SK-N-SH treated with all-trans-retinoic acid at 6 μM for 48 hours (cell line): ENCODE measurements at regions not wholly inside any gene's neighbourhood (a gene's known extent, or its start where the extent isn't known, plus 50 kb on each side); places are given as distances from the start of the nearest gene placed in this dataset.

Experiments used
- ATAC-seq: fragments of 200-7000 bp; cut with Tn5 transposase; 3 replicates; pipeline ENCODE4 v1.9.1; 2020; ENCODE audit warnings: mild to moderate bottlenecking, moderate library complexity
- ARNTL ChIP-seq: fragments of 450-650 bp; formaldehyde crosslinking; IDR thresholded peaks from 2 replicates; pipeline ENCODE4 v1.5.0; 2020; ENCODE audit warnings: low read depth, mild to moderate bottlenecking, moderate library complexity, borderline replicate concordance
- CREB5 ChIP-seq: fragments of 250-450 bp; sonication (Bioruptor Pico); IDR thresholded peaks from 2 replicates; pipeline ENCODE4 v1.5.1; 2020; ENCODE audit warnings: low read depth, mild to moderate bottlenecking, moderate library complexity
- CSDC2 ChIP-seq: fragments of 250-450 bp; sonication (Bioruptor Pico); IDR thresholded peaks from 2 replicates; pipeline ENCODE4 v1.5.0; 2020; ENCODE audit warnings: mild to moderate bottlenecking, moderate library complexity
- CSRNP3 ChIP-seq: fragments of 250-450 bp; sonication (Bioruptor Pico); IDR thresholded peaks from 2 replicates; pipeline ENCODE4 v1.5.1; 2021; ENCODE audit warnings: mild to moderate bottlenecking, moderate library complexity
- ESRRG ChIP-seq: fragments of 250-450 bp; sonication (Bioruptor Pico); IDR thresholded peaks from 2 replicates; pipeline ENCODE4 v1.6.1; 2021; ENCODE audit warnings: mild to moderate bottlenecking
- GLIS3 ChIP-seq: fragments of 250-450 bp; sonication (Bioruptor Pico); IDR thresholded peaks from 2 replicates; pipeline ENCODE4 v1.5.0; 2020; ENCODE audit warnings: mild to moderate bottlenecking, moderate library complexity
- ISL1 ChIP-seq: fragments of 250-450 bp; sonication (Bioruptor Pico); IDR thresholded peaks from 2 replicates; pipeline ENCODE4 v2.1.2; 2022; ENCODE audit warnings: mild to moderate bottlenecking, moderate library complexity
- OSR1 ChIP-seq: fragments of 250-450 bp; sonication (Bioruptor Pico); IDR thresholded peaks from 2 replicates; pipeline ENCODE4 v1.8.0; 2022; ENCODE audit warnings: moderate library complexity, mild to moderate bottlenecking, inconsistent platforms
- PATZ1 ChIP-seq: fragments of 250-450 bp; sonication (Bioruptor Pico); IDR thresholded peaks from 2 replicates; pipeline ENCODE4 v1.8.0; 2020; ENCODE audit warnings: mild to moderate bottlenecking, moderate library complexity, borderline replicate concordance
- POU6F1 ChIP-seq: fragments of 250-450 bp; sonication (Bioruptor Pico); IDR thresholded peaks from 2 replicates; pipeline ENCODE4 v1.8.0; 2021; ENCODE audit warnings: low read depth, mild to moderate bottlenecking, moderate library complexity, borderline replicate concordance
- PPARA ChIP-seq: fragments of 250-450 bp; sonication (Bioruptor Pico); IDR thresholded peaks from 2 replicates; pipeline ENCODE4 v1.5.0; 2020; ENCODE audit warnings: mild to moderate bottlenecking, borderline replicate concordance
- RARB ChIP-seq: fragments of 250-450 bp; sonication (Bioruptor Pico); IDR thresholded peaks from 2 replicates; pipeline ENCODE4 v1.8.0; 2021; ENCODE audit warnings: mild to moderate bottlenecking, moderate library complexity
- SNAI2 ChIP-seq: fragments of 250-450 bp; sonication (Bioruptor Pico); IDR thresholded peaks from 2 replicates; pipeline ENCODE4 v1.5.0; 2020; ENCODE audit warnings: mild to moderate bottlenecking, moderate library complexity
- TCF4 ChIP-seq: fragments of 250-450 bp; sonication (Bioruptor Pico); IDR thresholded peaks from 2 replicates; pipeline ENCODE4 v1.8.0; 2021; ENCODE audit warnings: mild to moderate bottlenecking, moderate library complexity, borderline replicate concordance
- TOX ChIP-seq: fragments of 250-450 bp; sonication (Bioruptor Pico); IDR thresholded peaks from 2 replicates; pipeline ENCODE4 v1.8.0; 2021; ENCODE audit warnings: mild to moderate bottlenecking, moderate library complexity, borderline replicate concordance
- ZC3H10 ChIP-seq: fragments of 250-450 bp; sonication (Bioruptor Pico); IDR thresholded peaks from 2 replicates; pipeline ENCODE4 v1.5.1; 2021; ENCODE audit warnings: mild to moderate bottlenecking, moderate library complexity
- ZFP3 ChIP-seq: fragments of 250-450 bp; sonication (Bioruptor Pico); IDR thresholded peaks from 2 replicates; pipeline ENCODE4 v1.5.0; 2020; ENCODE audit warnings: mild to moderate bottlenecking, moderate library complexity
- ZFP30 ChIP-seq: fragments of 450-650 bp; formaldehyde crosslinking; IDR thresholded peaks from 2 replicates; pipeline ENCODE4 v1.5.0; 2022; ENCODE audit warnings: mild to moderate bottlenecking, moderate library complexity
- ZNF565 ChIP-seq: fragments of 450-650 bp; formaldehyde crosslinking; conservative IDR thresholded peaks from 2 replicates; pipeline ENCODE4 v1.5.0; 2020; ENCODE audit warnings: low read depth, mild to moderate bottlenecking, moderate library complexity
- ZNF70 ChIP-seq: fragments of 450-650 bp; formaldehyde crosslinking; IDR thresholded peaks from 2 replicates; pipeline ENCODE4 v1.5.0; 2020; ENCODE audit warnings: mild to moderate bottlenecking, moderate library complexity
- ZNF8 ChIP-seq: fragments of 450-650 bp; formaldehyde crosslinking; IDR thresholded peaks from 2 replicates; pipeline ENCODE4 v1.5.0; 2020; ENCODE audit warnings: mild to moderate bottlenecking, moderate library complexity

GRCh38 chr15:37789881-37790280, 144.6 kb upstream of the TMCO5A start:
- TF ChIP-seq CSRNP3 (CRISPR knock-in tag) (no peak), TOX (no peak), RARB (CRISPR knock-in tag) (no peak), ARNTL (CRISPR knock-in tag) (no peak), SNAI2 (no peak), CSDC2 (CRISPR knock-in tag) (no peak), ZC3H10 (CRISPR knock-in tag) (no peak), PPARA (CRISPR knock-in tag) (no peak), OSR1 (CRISPR knock-in tag) (no peak), CREB5 (CRISPR knock-in tag) (no peak), ZFP3 (no peak), GLIS3 (CRISPR knock-in tag) (no peak), ZNF70 (no peak), ZFP30 (CRISPR knock-in tag) (no peak), PATZ1 (CRISPR knock-in tag) (no peak), POU6F1 (CRISPR knock-in tag) (no peak), ZNF8 (no peak), ESRRG (CRISPR knock-in tag) (no peak), TCF4 (no peak)
- ATAC-seq = peak; percentile 82

GRCh38 chr15:37791693-37792092, 142.7 kb upstream of the TMCO5A start:
- no peak for ATAC-seq
- TF ChIP-seq ZNF565 (CRISPR knock-in tag) (no peak), CSDC2 (CRISPR knock-in tag) (no peak), ARNTL (CRISPR knock-in tag) (no peak), PATZ1 (CRISPR knock-in tag) (no peak), TOX (no peak), ZNF8 (no peak)

- TF ChIP-seq ZFP30 (CRISPR knock-in tag) = no peak
- no peak for TF ChIP-seq ISL1
- no peak for TF ChIP-seq RARB (CRISPR knock-in tag)
- no peak for TF ChIP-seq TCF4
- no peak for TF ChIP-seq CREB5 (CRISPR knock-in tag)
- TF ChIP-seq CSRNP3 (CRISPR knock-in tag) = no peak
- no peak for TF ChIP-seq TOX
- TF ChIP-seq POU6F1 (CRISPR knock-in tag) = no peak
- no peak for TF ChIP-seq OSR1 (CRISPR knock-in tag)
- no peak for TF ChIP-seq ZNF70
- TF ChIP-seq PPARA (CRISPR knock-in tag) = no peak
- no peak for TF ChIP-seq ZFP3
- no peak for ATAC-seq
Observed at GRCh38 chr15:37792351-37792750, 142.1 kb upstream of the TMCO5A start.
